Breast epithelium (tissue), 4 donors: ENCODE measurements at regions not wholly inside any gene's neighbourhood (a gene's known extent, or its start where the extent isn't known, plus 50 kb on each side); places are given as distances from the start of the nearest gene placed in this dataset.

Source experiments
- DNase-seq, 2 donors: peaks; one replicate each; pipeline ENCODE4 v3.0.0-alpha.2; 2019; ENCODE audit warnings: low spot score in 2 of 2
- H3K27ac ChIP-seq, 2 donors: fragments of 200-600 bp; sonication (generic) in 1 of 2; one replicate each; pipeline ENCODE4 v1.5.1; 2016 to 2019; ENCODE audit warnings: mild to moderate bottlenecking in 1 of 2
- H3K27me3 ChIP-seq, 2 donors: fragments of 200-600 bp; sonication (generic) in 1 of 2; one replicate each; pipeline versions ENCODE4 v1.5.1 to v1.6.0; 2017 to 2019; ENCODE audit warnings: control low read depth in 1 of 2, mild to moderate bottlenecking in 1 of 2
- H3K36me3 ChIP-seq: fragments of 200-600 bp; one replicate; pipeline ENCODE4 v1.5.1; 2019
- H3K4me1 ChIP-seq, 2 donors: fragments of 200-600 bp; sonication (generic); one replicate each; pipeline ENCODE4 v1.5.1; 2016 to 2019; ENCODE audit warnings: control low read depth in 1 of 2
- H3K4me3 ChIP-seq, 3 donors: fragments of 200-600 bp; sonication (generic); 1 replicate in 2 of 3; 2 replicates in 1 of 3; pipeline ENCODE4 v1.5.1; 2016 to 2019; ENCODE audit warnings: mild to moderate bottlenecking in 3 of 3, moderate library complexity in 2 of 3
- H3K9me3 ChIP-seq, 2 donors: fragments of 200-600 bp; sonication (generic) in 1 of 2; one replicate each; pipeline ENCODE4 v1.5.1; 2016 to 2019; ENCODE audit warnings: control low read depth in 1 of 2
- POLR2A ChIP-seq: fragments of 450-650 bp; IDR thresholded peaks from one replicate; pipeline ENCODE4 v1.6.1; 2016; ENCODE audit warnings: antibody characterized with exemption, mild to moderate bottlenecking, moderate library complexity
- POLR2AphosphoS5 ChIP-seq, 3 donors: sonication (generic); formaldehyde crosslinking; IDR thresholded peaks; one replicate each; pipeline ENCODE4 v1.6.1; 2017; ENCODE audit warnings: antibody characterized with exemption in 3 of 3
- intact Hi-C: fragments of 100-400 bp; cut with DNase I; formaldehyde crosslinking; loops from one replicate; pipeline ENCODE4 v1.15.1; 2023; ENCODE audit warnings: low total_unique reads
- TF ChIP-seq, protein P1 (sequence below), 3 donors: fragments of 450-650 bp; IDR thresholded peaks; one replicate each; pipeline ENCODE4 v1.5.1; 2016 to 2017; ENCODE audit warnings: antibody characterized with exemption in 3 of 3, mild to moderate bottlenecking in 3 of 3, moderate library complexity in 3 of 3

DNA sequence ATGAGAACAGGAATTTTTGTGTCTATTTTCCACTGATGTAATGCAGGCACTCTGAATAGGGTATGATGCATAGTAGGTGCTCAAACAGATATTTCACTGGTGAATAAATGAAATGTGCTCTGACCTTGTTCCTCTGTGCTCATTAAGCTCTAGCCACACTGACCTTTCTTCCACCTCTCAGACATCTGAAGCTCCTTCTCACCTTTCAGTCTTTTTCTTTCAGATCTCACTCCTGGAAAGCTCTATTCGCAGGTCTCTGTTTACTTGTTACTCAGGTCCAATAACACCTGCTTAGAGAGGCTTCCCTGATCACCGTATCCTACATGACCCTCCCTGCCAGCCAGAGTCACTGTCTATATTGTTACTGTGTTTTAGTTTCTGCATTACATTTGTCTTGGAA lies 59.2 kb upstream of the IVNS1ABP start:
- intact Hi-C loops = no loop called here
- H3K4me3 ChIP-seq = no peak overlapping the region
- no peaks in the 10 kb centered on the region for H3K4me1 ChIP-seq
- H3K9me3 ChIP-seq = no peaks in the 10 kb centered on the region
- TF ChIP-seq POLR2A = no peak
- TF ChIP-seq POLR2AphosphoS5 (IDR thresholded peaks at IDR 0.05) = no peak
- TF ChIP-seq, protein P1, sequence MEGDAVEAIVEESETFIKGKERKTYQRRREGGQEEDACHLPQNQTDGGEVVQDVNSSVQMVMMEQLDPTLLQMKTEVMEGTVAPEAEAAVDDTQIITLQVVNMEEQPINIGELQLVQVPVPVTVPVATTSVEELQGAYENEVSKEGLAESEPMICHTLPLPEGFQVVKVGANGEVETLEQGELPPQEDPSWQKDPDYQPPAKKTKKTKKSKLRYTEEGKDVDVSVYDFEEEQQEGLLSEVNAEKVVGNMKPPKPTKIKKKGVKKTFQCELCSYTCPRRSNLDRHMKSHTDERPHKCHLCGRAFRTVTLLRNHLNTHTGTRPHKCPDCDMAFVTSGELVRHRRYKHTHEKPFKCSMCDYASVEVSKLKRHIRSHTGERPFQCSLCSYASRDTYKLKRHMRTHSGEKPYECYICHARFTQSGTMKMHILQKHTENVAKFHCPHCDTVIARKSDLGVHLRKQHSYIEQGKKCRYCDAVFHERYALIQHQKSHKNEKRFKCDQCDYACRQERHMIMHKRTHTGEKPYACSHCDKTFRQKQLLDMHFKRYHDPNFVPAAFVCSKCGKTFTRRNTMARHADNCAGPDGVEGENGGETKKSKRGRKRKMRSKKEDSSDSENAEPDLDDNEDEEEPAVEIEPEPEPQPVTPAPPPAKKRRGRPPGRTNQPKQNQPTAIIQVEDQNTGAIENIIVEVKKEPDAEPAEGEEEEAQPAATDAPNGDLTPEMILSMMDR (IDR thresholded peaks at IDR 0.05) = no peak
- H3K36me3 ChIP-seq = no peaks in the 10 kb centered on the region
- no peak for DNase-seq
- no peaks in the 10 kb centered on the region for H3K27me3 ChIP-seq
- H3K27ac ChIP-seq = no peak overlapping the region

DNA sequence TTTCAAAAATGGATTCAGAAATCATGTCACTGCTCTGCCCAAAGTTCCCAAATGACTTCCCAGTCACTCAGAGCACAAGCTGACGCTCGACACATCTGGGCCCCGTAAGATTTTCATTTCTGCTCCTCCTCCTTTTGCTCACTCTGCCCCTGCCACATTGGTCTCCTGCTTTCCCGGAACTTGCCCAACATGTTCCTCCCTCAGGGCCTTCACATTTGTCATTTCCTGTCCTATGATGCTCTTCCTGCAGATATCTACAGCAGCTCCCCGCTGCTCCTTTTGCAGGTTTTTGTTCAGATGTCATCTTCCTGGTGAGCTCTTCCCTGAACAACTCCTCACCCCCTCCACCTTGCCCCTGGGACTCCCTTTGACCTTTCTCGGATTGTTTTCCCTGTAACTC lies 58.5 kb upstream of the IVNS1ABP start:
- H3K9me3 ChIP-seq = no peaks in the 10 kb centered on the region
- H3K4me3 ChIP-seq = no peak overlapping the region
- intact Hi-C loops = no loop called here
- H3K27me3 ChIP-seq = no peaks in the 10 kb centered on the region
- no peak for DNase-seq
- no peaks in the 10 kb centered on the region for H3K4me1 ChIP-seq
- H3K36me3 ChIP-seq = no peaks in the 10 kb centered on the region
- no peak overlapping the region for H3K27ac ChIP-seq
- TF ChIP-seq POLR2AphosphoS5 (IDR thresholded peaks at IDR 0.05) (no peak), POLR2A (no peak)
- TF ChIP-seq, protein P1 (IDR thresholded peaks at IDR 0.05) = no peak

DNA sequence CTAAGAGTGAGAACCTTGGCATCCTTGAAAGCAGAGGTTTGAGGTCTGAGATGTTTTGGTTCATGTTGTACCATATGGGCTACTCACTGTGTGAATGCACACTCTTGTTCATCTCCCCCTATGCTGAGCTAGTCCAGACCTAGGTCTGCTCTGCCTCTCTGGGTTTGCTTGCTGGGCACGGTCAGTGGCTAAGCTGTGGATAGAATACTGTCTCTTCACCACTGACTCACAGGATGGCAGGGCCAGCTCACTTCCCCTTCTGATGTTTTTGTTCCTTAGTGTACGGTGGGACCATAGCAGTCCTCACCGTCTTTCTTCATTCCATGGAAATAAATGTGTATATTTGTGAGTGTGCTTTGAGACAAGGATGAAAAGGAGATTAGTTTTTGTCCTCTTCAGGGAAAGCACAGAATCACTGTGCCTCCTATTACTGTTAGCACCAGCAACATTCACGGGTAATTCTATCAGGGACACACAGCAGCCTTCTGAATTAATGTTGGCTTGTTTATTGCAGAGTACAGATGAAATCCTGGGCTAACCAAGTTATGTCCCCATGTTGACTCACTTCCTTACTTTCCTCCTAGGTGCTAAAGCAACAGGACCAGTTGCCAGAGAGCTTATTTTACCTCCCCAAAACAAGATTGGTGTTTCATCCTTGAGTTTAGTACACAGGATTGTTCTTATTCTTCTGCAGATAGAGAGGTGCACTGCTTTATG lies 56.9 kb upstream of the IVNS1ABP start:
- intact Hi-C loops = no loop called here
- DNase-seq = no peak
- H3K9me3 ChIP-seq = no peaks in the 10 kb centered on the region
- H3K4me1 ChIP-seq = no peaks in the 10 kb centered on the region
- H3K4me3 ChIP-seq = no peak overlapping the region
- no peaks in the 10 kb centered on the region for H3K36me3 ChIP-seq
- no peaks in the 10 kb centered on the region for H3K27me3 ChIP-seq
- TF ChIP-seq, protein P1 (IDR thresholded peaks at IDR 0.05) = no peak
- TF ChIP-seq POLR2A = no peak
- H3K27ac ChIP-seq = no peak overlapping the region

DNA sequence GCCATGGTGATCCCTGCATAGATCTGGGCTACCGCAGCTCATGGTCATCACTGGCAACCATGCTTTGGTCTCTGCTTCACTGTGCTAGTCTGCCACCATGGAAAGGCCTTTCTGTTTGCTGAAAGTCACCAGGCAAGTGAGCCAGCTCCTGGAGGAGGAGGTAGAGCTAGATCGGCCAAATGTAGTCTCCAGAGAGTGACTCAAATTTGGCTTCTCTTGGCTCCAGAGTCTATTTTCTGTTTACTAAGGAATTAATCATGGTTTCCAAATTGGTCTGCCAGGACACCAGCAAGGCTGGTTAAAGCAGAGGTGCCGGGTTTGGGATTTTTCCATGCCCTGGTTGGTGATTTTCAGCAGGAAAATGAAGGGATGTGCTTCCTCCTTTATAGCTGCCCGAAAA lies 52.7 kb upstream of the IVNS1ABP start:
- intact Hi-C loops = no loop called here
- H3K36me3 ChIP-seq = no peaks in the 10 kb centered on the region

DNA sequence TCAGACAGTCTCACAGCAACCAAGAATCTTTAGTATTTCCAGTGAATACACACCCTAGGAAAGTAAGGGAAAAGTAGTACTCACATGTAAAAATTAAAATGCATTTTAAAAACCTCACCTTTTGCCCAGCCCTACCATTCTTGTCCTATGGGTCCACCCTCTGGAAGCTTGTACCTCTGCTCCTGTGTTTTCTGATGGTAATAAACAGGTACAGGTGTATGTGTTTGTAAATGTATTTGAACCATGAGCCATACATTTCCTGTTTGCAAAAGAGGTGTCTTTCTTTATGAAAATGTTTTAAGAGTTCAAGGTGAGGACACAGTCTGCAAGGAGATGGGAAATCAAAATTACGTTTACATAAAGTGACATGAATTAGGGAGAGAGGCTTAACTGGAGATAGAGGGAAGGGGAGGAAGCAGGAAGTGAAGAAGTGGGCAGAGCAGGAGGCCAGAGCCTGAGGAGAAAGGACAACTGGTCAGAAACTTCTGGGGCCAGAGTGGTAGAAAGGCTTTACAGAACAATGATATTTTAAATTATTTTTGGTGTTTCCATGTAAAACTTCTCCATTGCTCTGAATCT lies 52.0 kb upstream of the IVNS1ABP start:
- intact Hi-C loops = no loop called here
- DNase-seq = no peak
- H3K9me3 ChIP-seq = no peaks in the 10 kb centered on the region
- H3K4me1 ChIP-seq = no peaks in the 10 kb centered on the region
- no peak for TF ChIP-seq POLR2AphosphoS5 (IDR thresholded peaks at IDR 0.05)
- no peaks in the 10 kb centered on the region for H3K36me3 ChIP-seq
- no peaks in the 10 kb centered on the region for H3K27me3 ChIP-seq
- no peak overlapping the region for H3K4me3 ChIP-seq
- H3K27ac ChIP-seq = no peak overlapping the region

More for the DNA sequence above, 52.7 kb upstream of the IVNS1ABP start:
- Histone ChIP-seq H3K27me3 (no peaks in the 10 kb centered on the region), H3K27ac (no peak overlapping the region), H3K9me3 (no peaks in the 10 kb centered on the region), H3K4me1 (no peaks in the 10 kb centered on the region), H3K4me3 (no peak overlapping the region)
- DNase-seq = no peak
- TF ChIP-seq POLR2A (no peak), POLR2AphosphoS5 (IDR thresholded peaks at IDR 0.05) (no peak)
- TF ChIP-seq, protein P1 (IDR thresholded peaks at IDR 0.05) = no peak
